HCT116 (cell line): ENCODE measurements at regions not wholly inside any gene's neighbourhood (a gene's known extent, or its start where the extent isn't known, plus 50 kb on each side); places are given as distances from the start of the nearest gene placed in this dataset.

Experiments
- ATAC-seq: fragments of 200-7000 bp; cut with Tn5 transposase; 2 replicates; pipeline ENCODE4 v1.9.1; 2020; ENCODE audit warnings: mild to moderate bottlenecking, moderate library complexity
- BruUV-seq: library from RNA; stranded (reverse); fragments of 400-500 nt; replicated peaks from 2 replicates; lab custom pipeline; 2021; lab: Mats Ljungman, UMichigan
- CTCF ChIA-PET: fragments of 300-600 bp; sonication (Branson Sonifier 250); formaldehyde crosslinking; loops from one replicate; lab custom pipeline; 2021; ENCODE audit warnings: antibody characterized with exemption; lab: Charles Lee
- POLR2A ChIA-PET: fragments of 300-600, 350-600 bp; sonication (Branson Sonifier 250); formaldehyde crosslinking; loops from one replicate; lab custom pipeline; 2021; ENCODE audit warnings: antibody characterized with exemption; lab: Charles Lee
- RAD21 ChIA-PET, 2 experiments: fragments of 300-600 bp; sonication (Branson Sonifier 250); formaldehyde crosslinking; loops; one replicate each; lab custom pipeline; 2023; ENCODE audit warnings: low total read pairs in 2 of 2; ENCODE audit not compliant: uncharacterized antibody in 2 of 2, unreplicated experiment in 2 of 2, low non-redundant PET in 1 of 2; lab: Charles Lee
- DNase-seq: peaks from one replicate; pipeline ENCODE4 v3.0.0-alpha.2; 2010; ENCODE audit warnings: low read depth, low spot score
- H2AFZ ChIP-seq: fragments of 200-600 bp; shearing (Covaris generic), sonication (generic); 2 replicates; pipeline ENCODE4 v1.6.1; 2017; ENCODE audit warnings: low read depth, mixed run types, mixed read lengths, antibody characterized with exemption, low read length; ENCODE audit not compliant: poor library complexity, severe bottlenecking
- H3K27ac ChIP-seq: 2 replicates; pipeline ENCODE4 v1.5.1; 2012; ENCODE audit warnings: low read depth, low read length
- H3K27me3 ChIP-seq: fragments of 200-600 bp; sonication (generic); 2 replicates; pipeline ENCODE4 v1.6.1; 2016; ENCODE audit warnings: mixed run types, low read length, mixed read lengths; ENCODE audit not compliant: insufficient read depth
- H3K36me3 ChIP-seq, 2 experiments: fragments of 200-500 bp in 1 of 2; fragments of 200-600 bp in 1 of 2; sonication (Bioruptor generic) in 1 of 2; sonication (generic) in 1 of 2; 2 replicates each; pipeline versions ENCODE4 v1.5.1 to v1.6.1; 2014 to 2016; ENCODE audit warnings: low read length in 2 of 2, inconsistent platforms in 1 of 2, mixed read lengths in 1 of 2, mixed run types in 1 of 2; ENCODE audit not compliant: insufficient read depth in 2 of 2, control insufficient read depth in 1 of 2
- H3K4me1 ChIP-seq, 2 experiments: fragments of 200-600 bp in 1 of 2; sonication (generic) in 1 of 2; 2 replicates each; pipeline versions ENCODE4 v1.5.1 to v1.6.1; 2012 to 2017; ENCODE audit warnings: low read length in 2 of 2, inconsistent platforms in 1 of 2, mild to moderate bottlenecking in 1 of 2, mixed read lengths in 1 of 2, mixed run types in 1 of 2, moderate library complexity in 1 of 2; ENCODE audit not compliant: insufficient read depth in 2 of 2, control insufficient read depth in 1 of 2
- H3K4me2 ChIP-seq: fragments of 200-600 bp; sonication (generic); 2 replicates; pipeline ENCODE4 v1.6.1; 2017; ENCODE audit warnings: mixed run types, low read length, mixed read lengths
- H3K4me3 ChIP-seq, 2 experiments: fragments of 200-600 bp in 1 of 2; sonication (generic) in 1 of 2; replicated peaks in 1 of 2; 2 replicates each; pipeline ENCODE4 v1.5.1; 2011 to 2016; ENCODE audit warnings: low read length in 2 of 2, control low read depth in 1 of 2, low read depth in 1 of 2, mild to moderate bottlenecking in 1 of 2, mixed read lengths in 1 of 2, mixed run types in 1 of 2
- H3K79me2 ChIP-seq: fragments of 200-600 bp; sonication (generic); 2 replicates; pipeline ENCODE4 v1.6.1; 2017; ENCODE audit warnings: mild to moderate bottlenecking, mixed run types, low read length, moderate library complexity, mixed read lengths; ENCODE audit not compliant: insufficient read depth
- H3K9ac ChIP-seq: fragments of 200-600 bp; sonication (generic); 2 replicates; pipeline ENCODE4 v1.6.1; 2016; ENCODE audit warnings: low read length, mixed read lengths
- H3K9me2 ChIP-seq: fragments of 200-600 bp; sonication (generic), shearing (Covaris generic); 2 replicates; pipeline ENCODE4 v1.6.1; 2017; ENCODE audit warnings: mixed run types, mild to moderate bottlenecking, moderate library complexity; ENCODE audit not compliant: insufficient read depth
- H3K9me3 ChIP-seq, 2 experiments: fragments of 200-500 bp in 1 of 2; fragments of 200-600 bp in 1 of 2; sonication (Bioruptor generic) in 1 of 2; sonication (generic) in 1 of 2; 2 replicates each; pipeline ENCODE4 v1.6.1; 2014 to 2017; ENCODE audit warnings: low read length in 2 of 2, mixed read lengths in 2 of 2, inconsistent platforms in 1 of 2, low read depth in 1 of 2, mild to moderate bottlenecking in 1 of 2, mixed run types in 1 of 2, moderate library complexity in 1 of 2; ENCODE audit not compliant: control insufficient read depth in 1 of 2, insufficient read depth in 1 of 2
- H4K20me1 ChIP-seq: fragments of 200-600 bp; sonication (generic), shearing (Covaris generic); 2 replicates; pipeline ENCODE4 v1.6.1; 2017; ENCODE audit warnings: mixed run types, mild to moderate bottlenecking, moderate library complexity; ENCODE audit not compliant: insufficient read depth
- CEBPB ChIP-seq: IDR thresholded peaks from 2 replicates; pipeline ENCODE4 v1.6.1; 2012; ENCODE audit warnings: low read depth
- JUND ChIP-seq: IDR thresholded peaks from 2 replicates; pipeline ENCODE4 v1.6.1; 2012
- RAD21 ChIP-seq: IDR thresholded peaks from 2 replicates; pipeline ENCODE4 v1.6.1; 2012; ENCODE audit warnings: low read depth, mild to moderate bottlenecking
- SIN3A ChIP-seq: IDR thresholded peaks from 2 replicates; pipeline ENCODE4 v1.6.1; 2012; ENCODE audit warnings: low read depth
- SP1 ChIP-seq: IDR thresholded peaks from 2 replicates; pipeline ENCODE4 v1.6.1; 2012; ENCODE audit warnings: low read depth
- YY1 ChIP-seq: IDR thresholded peaks from 2 replicates; pipeline ENCODE4 v1.6.1; 2011; ENCODE audit warnings: low read length, low read depth, moderate library complexity, mild to moderate bottlenecking; ENCODE audit not compliant: insufficient replicate concordance; ENCODE audit errors: extremely low read depth
- ZFX ChIP-seq: fragments of 450-650 bp; IDR thresholded peaks from 2 replicates; pipeline ENCODE4 v1.6.1; 2017
- ZNF274 ChIP-seq: fragments of 200-500 bp; sonication (Bioruptor generic); IDR thresholded peaks from 2 replicates; pipeline ENCODE4 v1.6.1; 2014; ENCODE audit warnings: mild to moderate bottlenecking, low read depth, low read length, inconsistent platforms
- intact Hi-C: fragments of 100-400 bp; cut with micrococcal nuclease; formaldehyde crosslinking; loops from 2 replicates; pipeline ENCODE4 v1.10.0; 2022
- TF ChIP-seq, protein P1 (sequence below), 3 experiments: fragments of 200-600 bp in 1 of 3; sonication (generic) in 1 of 3; IDR thresholded peaks in 2 of 3; conservative IDR thresholded peaks in 1 of 3; 2 replicates each; pipeline ENCODE4 v1.5.1; 2012 to 2017; ENCODE audit warnings: low read depth in 2 of 3, low read length in 2 of 3, antibody characterized with exemption in 1 of 3, borderline replicate concordance in 1 of 3, control low read depth in 1 of 3, mild to moderate bottlenecking in 1 of 3, mixed read lengths in 1 of 3, mixed run types in 1 of 3, moderate library complexity in 1 of 3; ENCODE audit not compliant: insufficient read depth in 1 of 3
- TF ChIP-seq, protein P2 (sequence below): IDR thresholded peaks from 2 replicates; pipeline ENCODE4 v1.6.1; 2012
- TF ChIP-seq, protein P3 (sequence below): IDR thresholded peaks from 2 replicates; pipeline ENCODE4 v1.6.1; 2012; ENCODE audit warnings: low read depth

DNA sequence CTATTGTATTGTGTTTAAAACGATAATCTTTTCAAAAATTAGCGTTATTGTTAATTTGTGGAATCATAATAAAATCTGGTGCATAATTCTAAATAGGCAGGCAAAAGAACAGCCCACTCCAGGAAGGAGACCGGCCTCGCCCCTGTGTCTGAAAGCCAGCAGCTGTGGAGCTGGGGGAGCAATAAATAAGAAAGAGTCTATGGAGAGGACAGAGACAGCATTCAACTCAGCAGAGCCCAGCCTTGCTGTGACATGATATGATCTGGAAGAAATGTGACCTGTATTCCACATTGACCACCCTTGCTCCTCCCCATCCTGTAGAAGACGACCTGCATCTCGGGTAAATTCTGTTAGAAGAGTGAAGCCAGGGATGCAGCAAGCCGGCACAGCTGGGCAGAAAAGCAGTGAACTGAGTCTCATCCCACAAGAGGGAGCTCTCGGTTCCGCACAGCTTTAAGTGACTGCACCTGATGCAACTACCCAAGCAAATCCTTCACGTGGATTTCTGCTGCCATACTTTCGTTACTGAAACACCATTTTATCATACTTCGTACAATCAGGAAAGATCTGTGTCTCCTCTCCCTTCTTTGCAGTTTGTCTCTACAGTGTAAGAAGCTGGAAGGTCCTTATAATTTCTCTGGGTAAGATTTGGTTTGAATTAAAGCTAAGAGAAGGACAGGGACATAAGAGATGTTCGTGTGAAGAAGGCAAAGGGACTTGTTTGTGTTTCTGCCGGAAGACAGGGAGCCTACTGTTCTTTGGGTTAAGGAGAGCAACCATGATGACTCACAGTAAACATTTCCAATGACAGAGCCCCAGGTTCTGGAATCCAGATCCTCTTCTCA, 427.1 kb downstream of the GPAM start (continued):
- TF ChIP-seq YY1, result no peak
- peak; percentile 76 for TF ChIP-seq RAD21
- no peak for TF ChIP-seq JUND
- peak; percentile 56; the same call in 1 of the 2 replicates for TF ChIP-seq SIN3A
- TF ChIP-seq CEBPB, result peak; percentile 77
- TF ChIP-seq, all 23 proteins: peak for 6

DNA sequence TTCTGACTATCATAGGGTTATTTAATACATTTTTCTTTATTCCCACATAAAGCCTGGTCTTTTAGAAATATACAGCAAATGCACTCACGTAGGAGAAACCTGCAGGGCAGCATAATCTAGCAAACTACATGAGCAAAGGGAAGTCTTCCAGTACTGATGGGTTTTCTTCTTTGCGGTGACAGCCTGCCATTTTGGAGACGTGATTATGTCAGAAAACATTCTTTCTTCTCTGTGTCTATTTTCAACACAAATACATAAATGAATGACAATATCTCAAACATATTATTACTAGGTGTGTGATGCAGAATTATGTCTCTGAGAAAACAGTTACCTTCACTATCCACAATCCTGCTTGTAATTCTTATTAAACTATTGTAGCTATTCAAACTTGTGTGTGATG, 425.0 kb downstream of the GPAM start:
- BruUV-seq, result no TSS peak
- ATAC-seq, result no peak
- Histone ChIP-seq H3K4me2 (no peak overlapping the region), H4K20me1 (no peaks in the 10 kb centered on the region), H3K27ac (no peak overlapping the region), H3K36me3 (no peaks in the 10 kb centered on the region), H3K27me3 (peaks cover 15% of the 10 kb centered on the region; the same call in 1 of the 2 replicates), H3K4me3 (no peak overlapping the region), H3K9me2 (no peaks in the 10 kb centered on the region), H3K79me2 (no peaks in the 10 kb centered on the region), H2AFZ (no peak overlapping the region), H3K9ac (no peak overlapping the region), H3K4me1 (peaks cover 0 to 7% of the 10 kb centered on the region in 2 experiments; a peak in 2 of 4 replicates), H3K9me3 (no peaks in the 10 kb centered on the region)
- POLR2A ChIA-PET, result no interaction called here
- TF ChIP-seq, protein P1, sequence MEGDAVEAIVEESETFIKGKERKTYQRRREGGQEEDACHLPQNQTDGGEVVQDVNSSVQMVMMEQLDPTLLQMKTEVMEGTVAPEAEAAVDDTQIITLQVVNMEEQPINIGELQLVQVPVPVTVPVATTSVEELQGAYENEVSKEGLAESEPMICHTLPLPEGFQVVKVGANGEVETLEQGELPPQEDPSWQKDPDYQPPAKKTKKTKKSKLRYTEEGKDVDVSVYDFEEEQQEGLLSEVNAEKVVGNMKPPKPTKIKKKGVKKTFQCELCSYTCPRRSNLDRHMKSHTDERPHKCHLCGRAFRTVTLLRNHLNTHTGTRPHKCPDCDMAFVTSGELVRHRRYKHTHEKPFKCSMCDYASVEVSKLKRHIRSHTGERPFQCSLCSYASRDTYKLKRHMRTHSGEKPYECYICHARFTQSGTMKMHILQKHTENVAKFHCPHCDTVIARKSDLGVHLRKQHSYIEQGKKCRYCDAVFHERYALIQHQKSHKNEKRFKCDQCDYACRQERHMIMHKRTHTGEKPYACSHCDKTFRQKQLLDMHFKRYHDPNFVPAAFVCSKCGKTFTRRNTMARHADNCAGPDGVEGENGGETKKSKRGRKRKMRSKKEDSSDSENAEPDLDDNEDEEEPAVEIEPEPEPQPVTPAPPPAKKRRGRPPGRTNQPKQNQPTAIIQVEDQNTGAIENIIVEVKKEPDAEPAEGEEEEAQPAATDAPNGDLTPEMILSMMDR (IDR thresholded peaks at IDR 0.05 in 2 of 3, conservative IDR thresholded peaks at IDR 0.05 in 1 of 3; ENCODE audit: borderline replicate concordance in 1 of 3, insufficient read depth in 1 of 3, low read depth in 2 of 3, low read length in 2 of 3), result no peak
- TF ChIP-seq ZNF274 (no peak), ZFX (no peak), JUND (no peak), SP1 (no peak)
- TF ChIP-seq, protein P2, sequence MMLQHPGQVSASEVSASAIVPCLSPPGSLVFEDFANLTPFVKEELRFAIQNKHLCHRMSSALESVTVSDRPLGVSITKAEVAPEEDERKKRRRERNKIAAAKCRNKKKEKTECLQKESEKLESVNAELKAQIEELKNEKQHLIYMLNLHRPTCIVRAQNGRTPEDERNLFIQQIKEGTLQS, result no peak
- TF ChIP-seq, protein P3, sequence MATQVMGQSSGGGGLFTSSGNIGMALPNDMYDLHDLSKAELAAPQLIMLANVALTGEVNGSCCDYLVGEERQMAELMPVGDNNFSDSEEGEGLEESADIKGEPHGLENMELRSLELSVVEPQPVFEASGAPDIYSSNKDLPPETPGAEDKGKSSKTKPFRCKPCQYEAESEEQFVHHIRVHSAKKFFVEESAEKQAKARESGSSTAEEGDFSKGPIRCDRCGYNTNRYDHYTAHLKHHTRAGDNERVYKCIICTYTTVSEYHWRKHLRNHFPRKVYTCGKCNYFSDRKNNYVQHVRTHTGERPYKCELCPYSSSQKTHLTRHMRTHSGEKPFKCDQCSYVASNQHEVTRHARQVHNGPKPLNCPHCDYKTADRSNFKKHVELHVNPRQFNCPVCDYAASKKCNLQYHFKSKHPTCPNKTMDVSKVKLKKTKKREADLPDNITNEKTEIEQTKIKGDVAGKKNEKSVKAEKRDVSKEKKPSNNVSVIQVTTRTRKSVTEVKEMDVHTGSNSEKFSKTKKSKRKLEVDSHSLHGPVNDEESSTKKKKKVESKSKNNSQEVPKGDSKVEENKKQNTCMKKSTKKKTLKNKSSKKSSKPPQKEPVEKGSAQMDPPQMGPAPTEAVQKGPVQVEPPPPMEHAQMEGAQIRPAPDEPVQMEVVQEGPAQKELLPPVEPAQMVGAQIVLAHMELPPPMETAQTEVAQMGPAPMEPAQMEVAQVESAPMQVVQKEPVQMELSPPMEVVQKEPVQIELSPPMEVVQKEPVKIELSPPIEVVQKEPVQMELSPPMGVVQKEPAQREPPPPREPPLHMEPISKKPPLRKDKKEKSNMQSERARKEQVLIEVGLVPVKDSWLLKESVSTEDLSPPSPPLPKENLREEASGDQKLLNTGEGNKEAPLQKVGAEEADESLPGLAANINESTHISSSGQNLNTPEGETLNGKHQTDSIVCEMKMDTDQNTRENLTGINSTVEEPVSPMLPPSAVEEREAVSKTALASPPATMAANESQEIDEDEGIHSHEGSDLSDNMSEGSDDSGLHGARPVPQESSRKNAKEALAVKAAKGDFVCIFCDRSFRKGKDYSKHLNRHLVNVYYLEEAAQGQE, result no peak
- CTCF ChIA-PET, result no interaction called here
- intact Hi-C loops, result loop anchor here (10.0 kb wide), 2 partner anchors 676 to 716 kb away; no protein-coding TSS in a partner anchor
- RAD21 ChIA-PET, result no interaction called here
- no peak for DNase-seq
